ENCODE measurements at regions not wholly inside any gene's neighbourhood (a gene's known extent, or its start where the extent isn't known, plus 50 kb on each side); places are given as distances from the start of the nearest gene placed in this dataset.

DNA sequence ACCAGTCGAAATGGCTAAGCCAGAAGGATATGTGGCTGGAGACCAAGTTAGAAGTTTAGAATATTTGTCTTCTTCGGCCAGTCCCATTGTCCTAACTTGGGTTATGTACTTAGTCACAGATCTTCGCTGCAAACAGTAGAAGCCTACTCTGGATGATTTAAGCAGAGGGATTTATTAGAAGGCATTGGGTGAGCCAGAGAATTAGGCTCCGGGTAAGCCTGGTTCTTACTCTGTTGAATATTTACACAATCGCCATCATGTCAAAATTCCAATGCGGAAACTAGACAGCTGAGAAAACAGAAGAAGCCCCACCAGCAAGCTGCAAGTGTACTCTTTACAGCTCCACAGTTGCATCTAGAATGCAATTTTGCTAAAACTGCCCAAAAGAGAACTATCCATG lies 276.6 kb downstream of the CMPK2 start:
- peak; percentile 12 for DNase-seq (ENCODE audit: low read depth)

GRCh38 chr2:6590442-6590841 lies 275.3 kb downstream of the CMPK2 start:
- DNase-seq (ENCODE audit: low read depth): no peak

GRCh38 chr2:6602471-6602870 lies 263.2 kb downstream of the CMPK2 start:
- no peak for DNase-seq (ENCODE audit: low read depth)

DNA sequence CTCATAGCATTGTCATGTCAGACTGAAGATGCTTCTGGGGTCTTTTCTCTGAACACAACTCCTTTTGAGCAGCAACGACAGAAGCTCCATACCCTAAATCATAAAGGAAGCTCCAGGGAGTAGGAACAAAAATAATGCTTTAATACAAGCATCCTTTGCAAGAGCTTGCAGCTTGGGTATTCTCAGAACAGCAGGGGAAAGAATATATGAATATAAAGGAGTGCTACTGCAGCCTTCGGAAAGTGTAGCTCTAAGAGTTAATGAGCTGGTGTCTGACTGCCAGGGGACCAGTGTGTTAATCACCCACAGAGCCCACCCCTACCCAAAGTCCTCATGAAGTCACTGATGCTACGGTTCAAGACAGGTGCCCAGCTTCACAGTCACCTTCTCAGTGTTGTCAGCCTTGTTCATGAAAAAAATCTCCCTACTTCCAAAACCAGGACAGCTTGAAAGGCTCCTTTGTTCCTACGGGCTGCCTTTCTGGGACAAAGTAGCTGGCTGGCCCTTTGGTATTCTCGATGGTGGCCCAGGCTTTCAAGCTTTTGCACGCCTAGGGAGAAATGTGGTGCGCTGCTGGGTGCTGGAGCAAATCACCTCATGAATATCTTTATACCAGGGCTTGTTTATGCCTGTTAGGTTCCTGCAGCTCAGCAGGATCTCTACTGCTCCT lies 259.7 kb downstream of the CMPK2 start:
- no peak for DNase-seq (ENCODE audit: low read depth)

- DNase-seq (ENCODE audit: low read depth): no peak
Measured at GRCh38 chr2:6617794-6618193, 247.9 kb downstream of the CMPK2 start.

GRCh38 chr2:6618201-6618600 lies 247.5 kb downstream of the CMPK2 start:
- DNase-seq (ENCODE audit: low read depth): no peak

DNA sequence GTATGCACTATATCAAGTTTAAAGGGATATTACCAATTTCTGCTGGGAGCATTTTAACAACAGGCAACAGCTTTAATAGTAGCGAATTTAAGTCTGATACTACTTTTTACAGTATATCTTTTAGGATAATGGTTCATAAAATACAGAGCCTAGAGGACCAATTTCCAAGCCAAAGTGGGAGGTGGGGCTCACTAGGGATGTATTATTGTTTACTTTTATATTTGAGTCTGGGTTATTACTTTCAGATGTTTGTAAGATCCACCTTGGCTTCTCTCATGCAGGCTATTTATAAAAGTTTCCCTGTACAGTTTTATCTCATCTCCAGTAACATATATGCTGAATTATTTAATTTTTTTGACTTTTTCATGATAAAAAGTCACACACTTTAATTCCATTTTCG lies 242.0 kb downstream of the CMPK2 start:
- no peak for DNase-seq (ENCODE audit: low read depth)

DNA sequence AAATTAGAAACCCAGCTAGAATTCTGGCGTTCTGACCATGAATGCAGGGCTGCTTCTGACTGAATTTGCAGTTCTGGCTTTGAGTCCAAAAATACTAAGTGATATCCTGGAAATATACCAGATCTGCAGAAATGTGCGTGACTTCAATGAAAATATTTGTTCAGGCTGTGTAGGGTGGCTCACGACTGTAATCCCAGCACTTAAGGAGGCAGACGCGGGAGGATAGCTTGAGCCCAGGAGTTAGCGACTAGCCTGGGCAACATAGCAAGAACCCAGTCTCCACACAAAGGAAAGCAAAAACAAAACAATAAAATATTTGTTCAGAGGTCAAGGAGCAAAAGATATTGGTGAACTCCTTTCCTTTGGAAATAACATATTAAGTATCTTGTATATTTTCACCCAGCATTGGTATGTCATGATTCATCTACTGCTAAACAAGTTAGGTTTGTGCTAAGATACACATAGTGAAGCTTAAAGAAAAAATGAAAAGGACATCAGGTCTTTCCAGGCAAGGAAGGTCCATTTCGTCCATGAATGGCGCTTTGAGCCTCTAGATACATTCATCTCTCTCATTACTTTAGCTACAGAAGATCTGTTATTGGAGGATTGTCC lies 239.2 kb downstream of the CMPK2 start:
- no peak for DNase-seq (ENCODE audit: low read depth)

DNA sequence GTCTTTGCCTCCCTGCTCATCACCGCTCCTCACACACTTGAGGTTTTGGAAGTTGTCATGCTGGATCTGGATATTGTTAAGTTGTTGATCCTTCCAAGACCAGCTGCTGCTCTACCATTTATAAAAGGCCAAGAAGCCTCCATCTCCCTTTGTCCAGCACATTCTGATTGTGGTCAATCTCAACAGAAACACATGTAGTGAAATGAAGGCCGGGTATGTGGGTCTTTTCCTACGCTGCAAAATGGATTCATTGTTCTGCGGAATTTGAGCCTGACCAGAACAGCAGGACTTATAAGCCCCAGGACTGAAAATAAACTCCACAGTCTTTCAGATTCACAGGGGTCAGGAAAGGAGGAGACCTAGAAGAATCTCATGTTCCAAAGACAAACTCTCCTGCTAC lies 238.4 kb downstream of the CMPK2 start:
- no peak for DNase-seq (ENCODE audit: low read depth)

DNA sequence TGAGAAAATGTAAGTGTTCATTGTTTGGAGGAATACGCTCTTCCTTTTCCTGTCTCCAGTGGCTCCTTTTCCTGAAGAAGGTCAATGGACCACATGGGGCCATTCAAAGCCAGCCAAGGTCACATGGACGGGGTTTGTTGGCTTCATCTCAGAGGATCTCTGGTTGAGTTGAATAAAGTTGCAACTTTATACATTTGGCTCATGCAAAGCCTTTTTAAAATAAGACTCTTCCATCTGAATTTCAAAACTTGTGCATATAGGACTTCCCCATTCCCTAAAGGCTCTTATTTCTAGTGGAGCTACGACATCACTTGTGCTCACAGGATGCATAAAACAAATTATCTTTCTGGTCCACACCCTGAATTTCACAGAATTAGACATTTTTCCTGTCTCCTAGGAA lies 235.5 kb downstream of the CMPK2 start:
- DNase-seq (ENCODE audit: low read depth): no peak

- no peak for DNase-seq (ENCODE audit: low read depth)
Measured at GRCh38 chr2:6635296-6635695, 230.4 kb downstream of the CMPK2 start.

DNA sequence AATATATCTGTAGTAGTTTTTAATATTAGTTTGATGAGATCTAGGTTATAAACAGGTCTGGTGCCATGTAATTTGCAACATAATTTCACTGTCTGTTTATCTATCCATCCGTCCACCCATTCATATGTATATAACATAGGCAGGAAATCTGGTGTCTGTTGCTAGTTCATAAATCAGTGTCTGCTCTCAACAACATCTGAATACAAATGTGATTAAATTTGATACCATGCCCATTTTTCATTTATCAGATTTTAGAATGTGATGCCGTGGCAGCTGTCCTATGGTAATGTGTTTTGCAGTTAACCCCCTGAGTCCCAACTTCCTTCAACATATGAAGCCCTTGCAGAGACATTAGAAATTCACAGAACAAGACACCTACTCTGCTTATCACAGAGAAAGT lies 228.4 kb downstream of the CMPK2 start:
- no peak for DNase-seq (ENCODE audit: low read depth)

DNA sequence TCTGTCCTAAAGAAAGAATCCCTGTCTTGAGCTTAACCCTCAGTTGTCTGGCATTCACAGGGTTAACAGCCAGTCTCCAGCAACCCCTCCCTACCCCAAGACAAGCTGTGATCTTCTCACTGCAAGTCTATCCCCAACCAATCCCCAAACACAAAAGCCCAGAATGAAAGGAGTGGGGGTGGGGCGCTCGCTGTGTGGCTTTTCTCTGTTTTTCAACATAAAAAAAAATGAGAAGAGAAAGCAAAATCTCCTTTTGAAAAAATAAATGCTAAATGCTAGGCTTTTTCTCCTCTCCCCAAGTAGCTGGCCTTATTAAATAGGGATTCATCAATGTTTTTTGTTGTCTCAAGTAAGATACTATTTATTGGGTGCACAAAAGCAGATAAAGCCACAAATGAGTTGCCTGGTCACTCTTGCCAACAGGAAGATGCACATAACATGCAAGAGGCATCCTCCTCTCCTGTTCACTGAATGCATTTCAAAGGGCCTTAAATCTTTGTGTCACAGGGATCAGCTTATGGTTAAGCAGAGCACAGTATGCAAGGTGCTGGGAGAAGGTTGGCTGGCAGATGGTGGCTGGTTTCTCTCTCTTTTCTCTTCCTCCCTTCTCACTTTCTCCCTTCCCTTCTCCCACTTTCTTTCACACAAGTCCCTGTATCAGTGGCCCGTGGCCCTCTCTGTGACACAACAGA lies 225.6 kb downstream of the CMPK2 start:
- DNase-seq (ENCODE audit: low read depth): no peak

DNA sequence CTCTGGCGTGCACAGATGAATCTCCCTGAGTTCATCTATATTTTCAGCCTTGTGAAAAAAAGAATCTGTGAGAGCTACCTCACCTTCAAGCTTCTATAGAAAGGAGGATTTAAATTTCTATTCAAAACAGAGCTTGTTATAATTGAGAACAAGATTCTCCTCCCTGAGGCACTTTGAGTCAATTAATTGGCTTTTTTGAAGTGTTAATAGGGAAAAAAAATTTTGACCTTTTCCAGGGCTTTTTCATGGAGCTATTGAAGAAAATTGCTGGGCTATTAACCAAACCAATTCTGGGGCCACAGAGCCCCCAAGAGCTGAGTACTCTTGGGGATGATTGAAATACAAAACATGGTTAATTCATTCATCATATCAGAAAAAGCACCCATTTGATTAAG lies 225.1 kb downstream of the CMPK2 start:
- no peak for DNase-seq (ENCODE audit: low read depth)

- no peak for DNase-seq (ENCODE audit: low read depth)
Measured at GRCh38 chr2:6641956-6642355, 223.8 kb downstream of the CMPK2 start.

GRCh38 chr2:6644261-6644660 lies 221.4 kb downstream of the CMPK2 start:
- no peak for DNase-seq (ENCODE audit: low read depth)

GRCh38 chr2:6645004-6645403 lies 220.7 kb downstream of the CMPK2 start:
- DNase-seq (ENCODE audit: low read depth): no peak

DNA sequence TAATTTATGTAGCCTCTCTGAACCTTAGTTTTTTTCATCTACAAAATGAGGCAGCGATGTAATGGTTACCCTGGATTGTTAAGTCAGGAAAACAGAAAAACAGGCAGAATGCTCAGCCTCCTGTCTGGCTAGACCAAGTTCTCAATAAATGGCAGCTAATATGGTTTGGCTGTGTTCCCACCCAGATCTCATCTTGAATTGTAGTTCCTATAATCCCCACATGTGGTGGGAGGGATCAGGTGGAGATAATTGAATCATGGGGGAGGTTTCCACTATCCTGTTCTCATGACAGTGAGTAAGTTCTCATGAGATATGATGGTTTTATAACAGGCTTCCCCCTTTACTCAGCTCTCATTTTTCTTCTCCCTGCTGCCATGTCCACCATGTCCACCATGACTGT lies 220.0 kb downstream of the CMPK2 start:
- no peak for DNase-seq (ENCODE audit: low read depth)

GRCh38 chr2:6647046-6647445 lies 218.7 kb downstream of the CMPK2 start:
- DNase-seq (ENCODE audit: low read depth): no peak

DNA sequence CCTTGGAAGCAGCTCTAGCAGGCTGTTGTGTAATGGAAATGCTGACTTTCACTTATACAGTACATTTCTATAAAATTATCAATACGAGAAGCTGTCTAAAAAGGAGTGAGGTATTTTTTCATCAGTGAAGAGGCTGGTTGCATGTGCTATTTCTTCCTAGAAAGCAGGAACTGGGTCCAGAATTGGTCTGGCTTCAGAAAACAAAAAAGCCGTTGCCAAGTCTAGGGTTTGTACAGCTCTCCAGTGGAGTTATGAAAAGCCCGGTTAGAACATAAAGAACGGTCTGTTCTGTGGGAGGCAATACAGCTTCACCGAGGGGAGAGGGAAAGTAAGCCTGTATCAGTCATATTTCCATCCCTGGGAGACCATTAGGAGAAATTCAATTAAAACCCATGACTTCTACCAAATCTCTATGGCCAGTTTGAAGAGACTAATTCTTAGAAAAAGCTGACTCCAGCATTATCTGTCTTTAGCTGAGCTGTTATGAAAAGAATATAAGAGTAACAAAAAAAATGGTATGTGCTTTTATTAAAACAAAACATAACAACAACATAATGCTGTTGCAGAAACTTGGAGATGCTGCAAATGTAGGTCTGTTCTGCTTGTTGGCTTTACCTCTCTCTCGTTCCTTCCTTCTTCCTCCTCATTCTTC lies 217.0 kb downstream of the CMPK2 start:
- DNase-seq (ENCODE audit: low read depth): no peak

DNA sequence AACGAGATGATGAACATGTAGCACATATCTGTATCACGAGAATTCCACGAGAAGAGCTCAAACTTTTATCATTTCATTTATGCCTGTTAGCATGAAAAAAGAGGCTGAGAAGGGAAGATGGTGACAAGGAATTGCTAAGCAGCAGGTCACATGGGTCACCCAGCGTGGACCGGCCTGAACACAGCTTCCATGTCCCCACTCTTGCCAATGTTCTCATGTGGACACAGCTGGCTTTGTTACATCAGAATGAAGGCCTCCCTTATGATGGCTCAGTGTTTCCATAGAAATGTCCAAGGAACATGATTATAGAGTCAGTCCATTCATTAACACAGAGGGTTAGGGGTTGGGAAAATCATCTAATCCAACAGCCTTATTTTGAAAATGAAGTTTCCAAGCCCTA lies 215.4 kb downstream of the CMPK2 start:
- no peak for DNase-seq (ENCODE audit: low read depth)

- DNase-seq (ENCODE audit: low read depth): no peak
Measured at GRCh38 chr2:6652251-6652650, 213.5 kb downstream of the CMPK2 start.

- no peak for DNase-seq (ENCODE audit: low read depth)
Measured at GRCh38 chr2:6653281-6653750, 212.4 kb downstream of the CMPK2 start.
